GM12878 (cell line): ENCODE measurements at regions not wholly inside any gene's neighbourhood (a gene's known extent, or its start where the extent isn't known, plus 50 kb on each side); places are given as distances from the start of the nearest gene placed in this dataset.

Experiments
- ATAC-seq: fragments of 200-7000 bp; cut with Tn5 transposase; 3 replicates; pipeline ENCODE4 v1.9.1; 2020; ENCODE audit warnings: mild to moderate bottlenecking, moderate library complexity
- BruUV-seq: library from RNA; stranded (reverse); fragments of 400-500 nt; replicated peaks from 2 replicates; lab custom pipeline; 2021; lab: Mats Ljungman, UMichigan
- CTCF ChIA-PET: fragments of 300-600 bp; sonication (Branson Sonifier 250); formaldehyde crosslinking; extraction: SDS; loops from one replicate; lab custom pipeline; 2021; ENCODE audit warnings: inconsistent platforms; lab: Yijun Ruan, JAX
- POLR2A ChIA-PET: fragments of 350-600 bp; formaldehyde crosslinking; extraction: SDS; loops from one replicate; lab custom pipeline; 2021; ENCODE audit warnings: inconsistent platforms; lab: Charles Lee
- RAD21 ChIA-PET: fragments of 300-600 bp; sonication (Branson Sonifier 250); formaldehyde crosslinking; loops from one replicate; lab custom pipeline; 2023; ENCODE audit warnings: antibody characterized with exemption; ENCODE audit not compliant: unreplicated experiment; lab: Charles Lee
- SMC1A ChIA-PET: fragments of 300-600 bp; sonication (Branson Sonifier 250); formaldehyde crosslinking; loops from one replicate; lab custom pipeline; 2023; ENCODE audit not compliant: unreplicated experiment, uncharacterized antibody; lab: Charles Lee
- DNase-seq: peaks from one replicate; pipeline ENCODE4 v3.0.0-alpha.2; 2011; ENCODE audit warnings: low read depth, low spot score
- FAIRE-seq: peaks from 3 replicates; lab custom pipeline; 2011; peaks lifted over from hg19 to GRCh38; lab: Jason Lieb, UNC
- H2AFZ ChIP-seq: 2 replicates; pipeline ENCODE4 v1.6.0; 2011; ENCODE audit warnings: low read depth, low read length, control low read depth; ENCODE audit not compliant: control insufficient read depth
- H3K27ac ChIP-seq: 2 replicates; pipeline ENCODE4 v1.5.1; 2011; ENCODE audit warnings: control low read depth; ENCODE audit not compliant: control insufficient read depth, insufficient read depth
- H3K27me3 ChIP-seq, 2 experiments: replicated peaks in 1 of 2; 2 replicates each; pipeline versions ENCODE4 v1.6.0 to v1.6.1; 2011; ENCODE audit warnings: low read length in 1 of 2; ENCODE audit not compliant: control insufficient read depth in 2 of 2, insufficient read depth in 2 of 2
- H3K36me3 ChIP-seq, 2 experiments: 2 replicates each; pipeline ENCODE4 v1.5.1; 2011; ENCODE audit warnings: low read length in 1 of 2; ENCODE audit not compliant: control insufficient read depth in 2 of 2, insufficient read depth in 2 of 2
- H3K4me1 ChIP-seq: 2 replicates; pipeline ENCODE4 v1.6.1; 2011; ENCODE audit warnings: mild to moderate bottlenecking, low read length, moderate library complexity, mixed read lengths; ENCODE audit not compliant: control insufficient read depth, insufficient read depth
- H3K4me2 ChIP-seq: 2 replicates; pipeline ENCODE4 v1.6.0; 2011; ENCODE audit warnings: control low read depth; ENCODE audit not compliant: control insufficient read depth, insufficient read depth
- H3K4me3 ChIP-seq: fragments of 200-600 bp; sonication (generic); 2 replicates; pipeline ENCODE4 v1.5.1; 2016
- H3K79me2 ChIP-seq: 2 replicates; pipeline ENCODE4 v1.6.0; 2011; ENCODE audit warnings: low read length; ENCODE audit not compliant: control insufficient read depth, insufficient read depth
- H3K9ac ChIP-seq: 2 replicates; pipeline ENCODE4 v1.8.0; 2011; ENCODE audit warnings: low read length, control low read depth, mixed read lengths; ENCODE audit not compliant: control insufficient read depth, insufficient read depth
- H3K9me3 ChIP-seq: replicated peaks from 3 replicates; pipeline ENCODE4 v1.5.1; 2011; ENCODE audit warnings: mild to moderate bottlenecking, low read length; ENCODE audit not compliant: control insufficient read depth, insufficient read depth
- H4K20me1 ChIP-seq: 2 replicates; pipeline ENCODE4 v1.6.0; 2011; ENCODE audit not compliant: control insufficient read depth, insufficient read depth
- CHD2 ChIP-seq: IDR thresholded peaks from 2 replicates; pipeline ENCODE4 v1.6.1; 2011; ENCODE audit warnings: low read depth, low read length, improper control_type of control experiment, borderline replicate concordance
- E4F1 ChIP-seq: fragments of 450-650 bp; IDR thresholded peaks from 2 replicates; pipeline ENCODE4 v1.6.1; 2018; ENCODE audit warnings: borderline replicate concordance, mild to moderate bottlenecking; ENCODE audit not compliant: partially characterized antibody
- EZH2 ChIP-seq: IDR thresholded peaks from 2 replicates; pipeline ENCODE4 v1.6.1; 2012; ENCODE audit warnings: low read depth, mild to moderate bottlenecking, control low read depth, inconsistent platforms, low read length, borderline replicate concordance; ENCODE audit not compliant: control insufficient read depth
- HDGF ChIP-seq: fragments of 450-650 bp; IDR thresholded peaks from 2 replicates; pipeline ENCODE4 v1.6.1; 2016; ENCODE audit warnings: antibody characterized with exemption
- KDM1A ChIP-seq: fragments of 200-600 bp; sonication (generic); IDR thresholded peaks from 2 replicates; pipeline ENCODE4 v1.6.1; 2016; ENCODE audit warnings: borderline replicate concordance
- NR2C2 ChIP-seq: IDR thresholded peaks from 2 replicates; pipeline ENCODE4 v1.6.1; 2011; ENCODE audit warnings: borderline replicate concordance, low read depth; ENCODE audit not compliant: control insufficient read depth, insufficient read length
- PKNOX1 ChIP-seq: fragments of 450-650 bp; IDR thresholded peaks from 2 replicates; pipeline ENCODE4 v1.6.1; 2016; ENCODE audit warnings: mild to moderate bottlenecking
- POU2F2 ChIP-seq: IDR thresholded peaks from 3 replicates; pipeline ENCODE4 v1.6.1; 2011; ENCODE audit warnings: low read depth, mild to moderate bottlenecking, low read length, borderline replicate concordance
- RAD21 ChIP-seq: IDR thresholded peaks from 2 replicates; pipeline ENCODE4 v1.6.1; 2011; ENCODE audit warnings: mild to moderate bottlenecking, low read depth, low read length, moderate library complexity; ENCODE audit not compliant: insufficient read depth
- RBBP5 ChIP-seq: fragments of 200-600 bp; sonication (generic); conservative IDR thresholded peaks from 2 replicates; pipeline ENCODE4 v1.6.1; 2016
- TCF3 ChIP-seq: IDR thresholded peaks from 2 replicates; pipeline ENCODE4 v1.6.1; 2012; ENCODE audit warnings: low read depth, mild to moderate bottlenecking, low read length, borderline replicate concordance; ENCODE audit not compliant: insufficient read depth
- ZNF217 ChIP-seq: fragments of 450-650 bp; IDR thresholded peaks from 2 replicates; pipeline ENCODE4 v1.6.1; 2017; ENCODE audit warnings: antibody characterized with exemption, mild to moderate bottlenecking
- ZNF274 ChIP-seq: IDR thresholded peaks from one replicate; pipeline ENCODE4 v1.8.0; 2011; ENCODE audit not compliant: insufficient read length, insufficient read depth
- ZSCAN29 ChIP-seq: fragments of 450-650 bp; IDR thresholded peaks from 2 replicates; pipeline ENCODE4 v1.6.1; 2017; ENCODE audit warnings: mild to moderate bottlenecking, moderate library complexity
- WGBS: methylation state at CpG from one replicate; pipeline ENCODE4 v1.1.6; 2016; ENCODE audit warnings: low lambda C conversion rate; ENCODE audit not compliant: insufficient replicate concordance, insufficient coverage; ENCODE audit errors: missing lambda C conversion rate; 5-methylcytosine and 5-hydroxymethylcytosine counted together
- in situ Hi-C: fragments of 300-500 bp; cut with MboI; formaldehyde crosslinking; loops from 9 replicates; pipeline ENCODE4 v1.14.3; 2018; ENCODE audit warnings: mixed read lengths
- intact Hi-C: fragments of 100-400 bp; cut with micrococcal nuclease; formaldehyde crosslinking; loops from one replicate; pipeline ENCODE4 v1.14.2; 2022; ENCODE audit not compliant: unreplicated experiment

GRCh38 chrX:126723881-126724280 is 95.6 kb upstream of the PRR32 start:
- ChIA-PET SMC1A (no interaction called here), CTCF (no interaction called here), POLR2A (no interaction called here), RAD21 (no interaction called here)
- no peak overlapping the region for H3K4me2 ChIP-seq
- no peaks in the 10 kb centered on the region for H4K20me1 ChIP-seq
- no peaks in the 10 kb centered on the region for H3K27me3 ChIP-seq
- H3K36me3 ChIP-seq, result no peaks in the 10 kb centered on the region
- FAIRE-seq (no peak), ATAC-seq (no peak), DNase-seq (no peak)
- 56% methylated on average over 13 of the region's 15 CpGs for WGBS
- H3K9me3 ChIP-seq, result no peaks in the 10 kb centered on the region
- no peak overlapping the region for H3K9ac ChIP-seq
- intact Hi-C loops (no loop called here), in situ Hi-C loops (no loop called here)
- H3K27ac ChIP-seq, result no peak overlapping the region
- no peaks in the 10 kb centered on the region for H3K79me2 ChIP-seq
- no peak overlapping the region for H2AFZ ChIP-seq
- no peak overlapping the region for H3K4me3 ChIP-seq
- no peak for TF ChIP-seq ZNF274
- no peak for TF ChIP-seq NR2C2
- no peak for TF ChIP-seq RAD21
- no peak for TF ChIP-seq POU2F2
- no peak for TF ChIP-seq EZH2
- no peak for TF ChIP-seq RBBP5
- TF ChIP-seq CHD2, result no peak
- no peak for TF ChIP-seq HDGF
- BruUV-seq, result no TSS peak
- H3K4me1 ChIP-seq, result no peaks in the 10 kb centered on the region

DNA sequence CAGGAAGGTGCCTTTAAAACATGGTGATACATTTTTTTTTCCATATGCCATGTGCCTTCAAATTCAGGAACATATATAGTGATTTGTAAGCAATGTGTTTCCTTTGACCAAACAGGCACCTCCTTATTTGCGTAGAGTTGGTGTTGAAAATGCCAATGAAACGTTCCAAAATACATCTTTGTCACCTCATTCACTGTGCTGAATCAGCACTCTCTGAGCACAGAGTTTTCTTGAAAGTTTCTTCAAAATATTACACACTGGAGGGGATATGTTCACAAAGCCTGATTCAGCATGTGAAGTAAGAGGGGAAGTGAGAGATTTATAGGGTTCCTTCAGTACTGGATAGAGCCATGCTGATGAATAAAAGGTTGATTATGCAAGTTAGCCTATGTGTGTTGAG is 85.7 kb upstream of the PRR32 start:
- no peaks in the 10 kb centered on the region for H3K4me1 ChIP-seq
- ChIA-PET CTCF (interaction anchor here (1.0 kb wide), 1 partner anchor 16 kb away, joined by 3 read pairs; no protein-coding TSS in a partner anchor), RAD21 (no interaction called here), POLR2A (no interaction called here), SMC1A (no interaction called here)
- FAIRE-seq, result no peak
- no peak overlapping the region for H3K9ac ChIP-seq
- intact Hi-C loops (no loop called here), in situ Hi-C loops (no loop called here)
- TF ChIP-seq E4F1 (no peak), ZNF217 (no peak), KDM1A (no peak), ZSCAN29 (no peak), TCF3 (no peak), PKNOX1 (no peak)
- H3K36me3 ChIP-seq, result no peaks in the 10 kb centered on the region
- no peak overlapping the region for H3K4me2 ChIP-seq
- no peak for ATAC-seq
- BruUV-seq, result no TSS peak
- H3K9me3 ChIP-seq, result no peaks in the 10 kb centered on the region
- 0% methylated on average over 2 of the region's 2 CpGs for WGBS
- DNase-seq, result no peak
- H4K20me1 ChIP-seq, result no peaks in the 10 kb centered on the region
- H3K4me3 ChIP-seq, result no peak overlapping the region
- no peak overlapping the region for H3K27ac ChIP-seq
- H2AFZ ChIP-seq, result no peak overlapping the region
- H3K27me3 ChIP-seq, result no peaks in the 10 kb centered on the region
- no peaks in the 10 kb centered on the region for H3K79me2 ChIP-seq
